H1 (cell line): ENCODE measurements at regions not wholly inside any gene's neighbourhood (a gene's known extent, or its start where the extent isn't known, plus 50 kb on each side); places are given as distances from the start of the nearest gene placed in this dataset.
A peak's percentile ranks its signal among the peaks of the same experiment; 100 is the strongest.

ENCODE experiments used
- CTCF ChIA-PET: fragments of 300-600 bp; sonication (Branson Sonifier 250); formaldehyde crosslinking; loops from one replicate; lab custom pipeline; 2021; ENCODE audit not compliant: partially characterized antibody; lab: Charles Lee
- POLR2A ChIA-PET: fragments of 300-600 bp; sonication (Branson Sonifier 250); formaldehyde crosslinking; loops from one replicate; lab custom pipeline; 2021; ENCODE audit warnings: inconsistent platforms; ENCODE audit not compliant: partially characterized antibody; lab: Charles Lee
- DNase-seq, 2 experiments: peaks; one replicate each; pipeline versions ENCODE4 v3.0.0 to v3.0.0-alpha.2; 2010 to 2022; ENCODE audit warnings: low spot score in 2 of 2, low read depth in 1 of 2, mixed read lengths in 1 of 2
- FAIRE-seq: peaks from 2 replicates; lab custom pipeline; 2011; peaks lifted over from hg19 to GRCh38; lab: Jason Lieb, UNC
- H2AFZ ChIP-seq: 2 replicates; pipeline ENCODE4 v1.8.1; 2012; ENCODE audit warnings: low read length, inconsistent platforms
- H2AK5ac ChIP-seq: 2 replicates; pipeline ENCODE4 v1.6.1; 2013; ENCODE audit warnings: low read depth, low read length
- H2BK120ac ChIP-seq: replicated peaks from 2 replicates; pipeline ENCODE3; 2013; ENCODE audit warnings: low read depth, low read length, inconsistent platforms
- H2BK12ac ChIP-seq: 2 replicates; pipeline ENCODE4 v1.6.1; 2013; ENCODE audit warnings: low read depth, low read length
- H2BK15ac ChIP-seq: 2 replicates; pipeline ENCODE4 v1.6.1; 2013; ENCODE audit warnings: low read length
- H2BK20ac ChIP-seq: 2 replicates; pipeline ENCODE4 v1.6.1; 2013; ENCODE audit warnings: low read length
- H2BK5ac ChIP-seq: 2 replicates; pipeline ENCODE4 v1.6.1; 2013; ENCODE audit warnings: low read depth, low read length
- H3K14ac ChIP-seq: 2 replicates; pipeline ENCODE4 v1.6.1; 2013; ENCODE audit warnings: inconsistent platforms; ENCODE audit not compliant: insufficient read length
- H3K18ac ChIP-seq: 2 replicates; pipeline ENCODE4 v1.6.1; 2013; ENCODE audit warnings: low read length; ENCODE audit errors: extremely low read depth
- H3K23ac ChIP-seq: 2 replicates; pipeline ENCODE4 v1.6.1; 2013; ENCODE audit warnings: inconsistent platforms; ENCODE audit not compliant: insufficient read length
- H3K23me2 ChIP-seq: 2 replicates; pipeline ENCODE4 v1.6.1; 2013; ENCODE audit warnings: low read depth, low read length
- H3K27ac ChIP-seq: 2 replicates; pipeline ENCODE4 v1.6.1; 2011; ENCODE audit warnings: low read depth, low read length, inconsistent platforms
- H3K27me3 ChIP-seq, 4 experiments: replicated peaks in 1 of 4; 1 replicate in 1 of 4; 2 replicates in 3 of 4; pipeline versions ENCODE4 v1.6.1 to v1.8.1; 2011 to 2013; ENCODE audit warnings: low read length in 3 of 4, mild to moderate bottlenecking in 3 of 4, inconsistent platforms in 2 of 4, mixed read lengths in 2 of 4, moderate library complexity in 1 of 4; ENCODE audit not compliant: control insufficient read depth in 3 of 4, insufficient read depth in 3 of 4; ENCODE audit errors: extremely low read depth in 1 of 4
- H3K36me3 ChIP-seq, 4 experiments: 2 replicates each; pipeline versions ENCODE4 v1.6.1 to v1.8.1; 2011 to 2013; ENCODE audit warnings: mild to moderate bottlenecking in 4 of 4, low read length in 3 of 4, moderate library complexity in 2 of 4, control low read depth in 1 of 4, inconsistent platforms in 1 of 4; ENCODE audit not compliant: insufficient read depth in 4 of 4, control insufficient read depth in 2 of 4
- H3K4ac ChIP-seq: replicated peaks from 2 replicates; pipeline ENCODE3; 2013; ENCODE audit warnings: low read length, low read depth, mixed read lengths, inconsistent platforms; ENCODE audit not compliant: insufficient read length
- H3K4me1 ChIP-seq, 4 experiments: replicated peaks in 1 of 4; 1 replicate in 1 of 4; 2 replicates in 3 of 4; pipeline versions ENCODE4 v1.6.1 to v1.8.1; 2011 to 2013; ENCODE audit warnings: low read length in 3 of 4, inconsistent platforms in 2 of 4, mixed read lengths in 1 of 4; ENCODE audit not compliant: insufficient read depth in 4 of 4, control insufficient read depth in 3 of 4
- H3K4me2 ChIP-seq, 2 experiments: 2 replicates each; pipeline versions ENCODE4 v1.6.1 to v1.8.1; 2011 to 2013; ENCODE audit warnings: low read depth in 2 of 2, low read length in 2 of 2, control low read depth in 1 of 2, inconsistent platforms in 1 of 2, mild to moderate bottlenecking in 1 of 2; ENCODE audit not compliant: insufficient read depth in 1 of 2
- H3K4me3 ChIP-seq, 4 experiments: fragments of 200-600, 300-600 bp in 1 of 4; sonication (generic), shearing (Covaris generic), sonication (Bioruptor Twin) in 1 of 4; 2 replicates each; pipeline versions ENCODE4 v1.5.1 to v1.8.1; 2011 to 2016; ENCODE audit warnings: low read length in 4 of 4, low read depth in 3 of 4, control low read depth in 2 of 4, inconsistent platforms in 2 of 4, mild to moderate bottlenecking in 2 of 4, mixed read lengths in 1 of 4, moderate library complexity in 1 of 4; ENCODE audit not compliant: insufficient read depth in 2 of 4; ENCODE audit errors: extremely low read depth in 1 of 4
- H3K56ac ChIP-seq: replicated peaks from 2 replicates; pipeline ENCODE3; 2013; ENCODE audit warnings: low read depth, mild to moderate bottlenecking, mixed read lengths, low read length, inconsistent platforms; ENCODE audit not compliant: insufficient read length
- H3K79me1 ChIP-seq: 2 replicates; pipeline ENCODE4 v1.6.1; 2013; ENCODE audit warnings: low read depth, low read length, control low read depth
- H3K79me2 ChIP-seq, 2 experiments: 2 replicates each; pipeline versions ENCODE4 v1.6.1 to v1.8.1; 2012 to 2013; ENCODE audit warnings: low read length in 2 of 2, mild to moderate bottlenecking in 2 of 2, inconsistent platforms in 1 of 2; ENCODE audit not compliant: insufficient read depth in 2 of 2, control insufficient read depth in 1 of 2
- H3K9ac ChIP-seq, 4 experiments: replicated peaks in 1 of 4; 1 replicate in 1 of 4; 2 replicates in 3 of 4; pipeline versions ENCODE4 v1.6.1 to v1.8.1; 2011 to 2013; ENCODE audit warnings: low read depth in 3 of 4, low read length in 3 of 4, control low read depth in 2 of 4, mild to moderate bottlenecking in 2 of 4, moderate library complexity in 2 of 4, inconsistent platforms in 1 of 4; ENCODE audit errors: extremely low read depth in 1 of 4
- H3K9me3 ChIP-seq, 2 experiments: 2 replicates each; pipeline versions ENCODE4 v1.6.1 to v1.8.1; 2012 to 2013; ENCODE audit warnings: mild to moderate bottlenecking in 2 of 2, moderate library complexity in 2 of 2, control low read depth in 1 of 2, inconsistent platforms in 1 of 2, low read depth in 1 of 2, low read length in 1 of 2, mixed read lengths in 1 of 2; ENCODE audit not compliant: insufficient read depth in 2 of 2
- H4K20me1 ChIP-seq, 2 experiments: replicated peaks in 1 of 2; 2 replicates each; pipeline versions ENCODE3 to v1.8.1; 2011 to 2013; ENCODE audit warnings: inconsistent platforms in 2 of 2, low read length in 2 of 2, mild to moderate bottlenecking in 1 of 2; ENCODE audit not compliant: insufficient read depth in 2 of 2, control insufficient read depth in 1 of 2
- H4K5ac ChIP-seq: 2 replicates; pipeline ENCODE4 v1.6.1; 2013; ENCODE audit warnings: low read length, low read depth, mixed read lengths, inconsistent platforms; ENCODE audit not compliant: insufficient read length
- H4K8ac ChIP-seq: 2 replicates; pipeline ENCODE4 v1.8.0; 2013; ENCODE audit warnings: mild to moderate bottlenecking, moderate library complexity, low read length, inconsistent platforms; ENCODE audit not compliant: insufficient read depth; ENCODE audit errors: extremely low read depth
- H4K91ac ChIP-seq: replicated peaks from 2 replicates; pipeline ENCODE3; 2013; ENCODE audit warnings: low read length, mixed read lengths, inconsistent platforms; ENCODE audit not compliant: insufficient read length
- BRCA1 ChIP-seq: IDR thresholded peaks from 2 replicates; pipeline ENCODE4 v1.6.1; 2012; ENCODE audit warnings: low read depth, low read length, improper control_type of control experiment
- CEBPB ChIP-seq: IDR thresholded peaks from 2 replicates; pipeline ENCODE4 v1.6.1; 2012; ENCODE audit warnings: low read depth, low read length
- CTBP2 ChIP-seq: IDR thresholded peaks from 2 replicates; pipeline ENCODE4 v1.7.0; 2011; ENCODE audit warnings: borderline replicate concordance, mild to moderate bottlenecking, moderate library complexity, mixed read lengths, low read length; ENCODE audit not compliant: insufficient read depth, insufficient read length
- HDAC2 ChIP-seq, 2 experiments: fragments of 300-600 bp in 1 of 2; sonication (generic) in 1 of 2; IDR thresholded peaks; 2 replicates each; pipeline ENCODE4 v1.6.1; 2011 to 2012; ENCODE audit warnings: low read depth in 2 of 2, low read length in 2 of 2, mild to moderate bottlenecking in 2 of 2, moderate library complexity in 2 of 2, borderline replicate concordance in 1 of 2, inconsistent platforms in 1 of 2
- KDM1A ChIP-seq: fragments of 200-600, 300-600 bp; sonication (generic); IDR thresholded peaks from 2 replicates; pipeline ENCODE4 v1.7.1; 2016; ENCODE audit warnings: mild to moderate bottlenecking, low read length, borderline replicate concordance
- NRF1 ChIP-seq: IDR thresholded peaks from 2 replicates; pipeline ENCODE4 v1.6.1; 2011; ENCODE audit warnings: mild to moderate bottlenecking, low read depth, low read length, improper control_type of control experiment
- RNF2 ChIP-seq: fragments of 200-900, 300-1000 bp; sonication (generic); IDR thresholded peaks from 2 replicates; pipeline ENCODE4 v1.7.1; 2016; ENCODE audit warnings: borderline replicate concordance, low read depth, mild to moderate bottlenecking, antibody characterized with exemption, low read length; ENCODE audit not compliant: poor library complexity, severe bottlenecking; ENCODE audit errors: missing control alignments
- RXRA ChIP-seq: IDR thresholded peaks from 2 replicates; pipeline ENCODE4 v1.6.1; 2011; ENCODE audit warnings: low read depth, mild to moderate bottlenecking, low read length, moderate library complexity; ENCODE audit not compliant: insufficient read depth
- SIX5 ChIP-seq: IDR thresholded peaks from 2 replicates; pipeline ENCODE4 v1.6.1; 2011; ENCODE audit warnings: mild to moderate bottlenecking, low read depth, low read length
- SRF ChIP-seq: IDR thresholded peaks from 2 replicates; pipeline ENCODE4 v1.6.1; 2011; ENCODE audit warnings: mild to moderate bottlenecking, low read depth, low read length, moderate library complexity
- TF ChIP-seq, protein P1 (sequence below), 3 experiments: IDR thresholded peaks; 1 replicate in 2 of 3; 2 replicates in 1 of 3; pipeline versions ENCODE4 v1.5.1 to v1.6.1; 2011; ENCODE audit warnings: low read length in 3 of 3, mild to moderate bottlenecking in 3 of 3, inconsistent platforms in 2 of 3, low read depth in 1 of 3, moderate library complexity in 1 of 3; ENCODE audit not compliant: insufficient read depth in 1 of 3; ENCODE audit errors: control extremely low read depth in 1 of 3
- TF ChIP-seq, protein P2 (sequence below): IDR thresholded peaks from 2 replicates; pipeline ENCODE4 v1.6.1; 2011; ENCODE audit warnings: low read depth, mild to moderate bottlenecking, low read length; ENCODE audit not compliant: insufficient read depth

DNA sequence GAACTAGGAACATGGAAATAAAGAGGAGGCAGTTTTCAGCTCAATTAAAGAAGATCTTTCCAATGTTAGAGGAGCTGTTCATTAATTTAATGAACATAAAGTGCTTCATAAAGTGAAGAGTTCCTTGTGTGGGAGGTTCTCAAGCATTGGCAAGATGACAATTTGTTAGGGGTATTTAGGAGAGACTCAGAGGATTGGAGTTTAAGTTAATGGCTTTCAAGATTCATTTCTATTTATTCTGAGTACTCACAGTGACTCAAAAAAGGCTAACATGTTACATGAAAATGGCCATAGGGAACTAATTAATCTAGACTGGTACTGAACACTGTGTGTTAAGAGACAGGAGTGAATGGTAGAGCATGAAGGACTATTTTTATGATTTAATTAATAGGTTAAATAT, 55.4 kb upstream of the CDH12 start:
- Histone ChIP-seq H2BK12ac (no peak overlapping the region), H3K9me3 (no peaks in the 10 kb centered on the region), H3K27ac (no peak overlapping the region), H3K4ac (no peak overlapping the region), H2BK15ac (no peak overlapping the region), H3K79me2 (no peaks in the 10 kb centered on the region), H4K91ac (no peak overlapping the region), H3K36me3 (no peaks in the 10 kb centered on the region), H3K56ac (no peak overlapping the region), H4K5ac (no peak overlapping the region), H3K23me2 (no peaks in the 10 kb centered on the region), H2AFZ (peak overlapping the region; percentile 36; the same call in 1 of the 2 replicates), H3K23ac (no peak overlapping the region), H3K14ac (no peak overlapping the region), H3K18ac (no peak overlapping the region), H4K8ac (no peak overlapping the region), H2BK120ac (no peak overlapping the region), H3K79me1 (no peaks in the 10 kb centered on the region), H3K4me2 (no peak overlapping the region), H3K4me3 (no peak overlapping the region), H2AK5ac (no peak overlapping the region), H3K9ac (no peak overlapping the region), H2BK20ac (no peak overlapping the region), H4K20me1 (no peaks in the 10 kb centered on the region), H3K4me1 (no peaks in the 10 kb centered on the region), H2BK5ac (no peak overlapping the region), H3K27me3 (no peaks in the 10 kb centered on the region)
- CTCF ChIA-PET, result interaction anchor here (0.7 to 1.2 kb wide), 2 partner anchors 261 to 1043 kb away, joined by 3 to 5 read pairs; no protein-coding TSS in a partner anchor
- FAIRE-seq (no peak), DNase-seq (no peak)
- POLR2A ChIA-PET, result no interaction called here
- TF ChIP-seq, protein P1, sequence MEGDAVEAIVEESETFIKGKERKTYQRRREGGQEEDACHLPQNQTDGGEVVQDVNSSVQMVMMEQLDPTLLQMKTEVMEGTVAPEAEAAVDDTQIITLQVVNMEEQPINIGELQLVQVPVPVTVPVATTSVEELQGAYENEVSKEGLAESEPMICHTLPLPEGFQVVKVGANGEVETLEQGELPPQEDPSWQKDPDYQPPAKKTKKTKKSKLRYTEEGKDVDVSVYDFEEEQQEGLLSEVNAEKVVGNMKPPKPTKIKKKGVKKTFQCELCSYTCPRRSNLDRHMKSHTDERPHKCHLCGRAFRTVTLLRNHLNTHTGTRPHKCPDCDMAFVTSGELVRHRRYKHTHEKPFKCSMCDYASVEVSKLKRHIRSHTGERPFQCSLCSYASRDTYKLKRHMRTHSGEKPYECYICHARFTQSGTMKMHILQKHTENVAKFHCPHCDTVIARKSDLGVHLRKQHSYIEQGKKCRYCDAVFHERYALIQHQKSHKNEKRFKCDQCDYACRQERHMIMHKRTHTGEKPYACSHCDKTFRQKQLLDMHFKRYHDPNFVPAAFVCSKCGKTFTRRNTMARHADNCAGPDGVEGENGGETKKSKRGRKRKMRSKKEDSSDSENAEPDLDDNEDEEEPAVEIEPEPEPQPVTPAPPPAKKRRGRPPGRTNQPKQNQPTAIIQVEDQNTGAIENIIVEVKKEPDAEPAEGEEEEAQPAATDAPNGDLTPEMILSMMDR (IDR thresholded peaks at IDR 0.05; ENCODE audit: control extremely low read depth in 1 of 3, insufficient read depth in 1 of 3, low read depth in 1 of 3, low read length in 3 of 3), result no peak
- no peak for TF ChIP-seq KDM1A
- no peak for TF ChIP-seq BRCA1
- TF ChIP-seq SRF, result no peak
- no peak for TF ChIP-seq RXRA
- TF ChIP-seq RNF2, result no peak
- TF ChIP-seq, protein P2, sequence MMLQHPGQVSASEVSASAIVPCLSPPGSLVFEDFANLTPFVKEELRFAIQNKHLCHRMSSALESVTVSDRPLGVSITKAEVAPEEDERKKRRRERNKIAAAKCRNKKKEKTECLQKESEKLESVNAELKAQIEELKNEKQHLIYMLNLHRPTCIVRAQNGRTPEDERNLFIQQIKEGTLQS, result no peak
- no peak for TF ChIP-seq HDAC2 (IDR thresholded peaks at IDR 0.05; ENCODE audit: borderline replicate concordance in 1 of 2, low read depth in 2 of 2, low read length in 2 of 2)
- TF ChIP-seq SIX5, result no peak
- TF ChIP-seq CTBP2, result no peak
- no peak for TF ChIP-seq NRF1
- TF ChIP-seq CEBPB, result no peak
